Tibial nerve (tissue), 4 donors: ENCODE measurements at regions not wholly inside any gene's neighbourhood (a gene's known extent, or its start where the extent isn't known, plus 50 kb on each side); places are given as distances from the start of the nearest gene placed in this dataset.

Experiments
- DNase-seq, 2 donors: peaks; one replicate each; pipeline ENCODE4 v3.0.0-alpha.2; 2019; ENCODE audit warnings: low spot score in 2 of 2
- H3K27ac ChIP-seq, 4 donors: fragments of 200-600 bp; sonication (generic) in 3 of 4; one replicate each; pipeline ENCODE4 v1.5.1; 2017 to 2019; ENCODE audit warnings: mild to moderate bottlenecking in 1 of 4
- H3K27me3 ChIP-seq, 2 donors: fragments of 200-600 bp; sonication (generic) in 1 of 2; one replicate each; pipeline versions ENCODE4 v1.5.1 to v1.6.0; 2017 to 2019
- H3K36me3 ChIP-seq, 3 donors: fragments of 200-600 bp; sonication (generic); one replicate each; pipeline ENCODE4 v1.5.1; 2018 to 2019
- H3K4me1 ChIP-seq, 4 donors: fragments of 200-600 bp; sonication (generic) in 3 of 4; one replicate each; pipeline ENCODE4 v1.5.1; 2017 to 2019
- H3K4me3 ChIP-seq, 4 donors: fragments of 200-600 bp; sonication (generic) in 3 of 4; one replicate each; pipeline ENCODE4 v1.5.1; 2017 to 2019; ENCODE audit warnings: mild to moderate bottlenecking in 1 of 4, moderate library complexity in 1 of 4
- H3K9me3 ChIP-seq, 4 donors: fragments of 200-600 bp; sonication (generic) in 3 of 4; one replicate each; pipeline ENCODE4 v1.5.1; 2017 to 2019
- CTCF ChIP-seq, 5 experiments: fragments of 200-600 bp in 3 of 5; fragments of 450-650 bp in 2 of 5; sonication (generic) in 3 of 5; IDR thresholded peaks; one replicate each; pipeline ENCODE4 v1.5.1; 2016 to 2019; ENCODE audit warnings: antibody characterized with exemption in 5 of 5, mild to moderate bottlenecking in 3 of 5, moderate library complexity in 2 of 5
- EP300 ChIP-seq, 2 donors: sonication (generic); formaldehyde crosslinking; IDR thresholded peaks; one replicate each; pipeline ENCODE4 v1.6.1; 2017; ENCODE audit warnings: antibody characterized with exemption in 2 of 2, mild to moderate bottlenecking in 1 of 2
- POLR2A ChIP-seq, 2 donors: fragments of 450-650 bp; IDR thresholded peaks; one replicate each; pipeline ENCODE4 v1.6.1; 2017; ENCODE audit warnings: antibody characterized with exemption in 2 of 2, mild to moderate bottlenecking in 2 of 2, moderate library complexity in 2 of 2
- WGBS, 2 donors: methylation state at CpG; one replicate each; pipeline ENCODE4 v1.1.5; 2018; 5-methylcytosine and 5-hydroxymethylcytosine counted together

GRCh38 chr17:83174362-83175118 lies 95.1 kb downstream of the METRNL start:
- H3K27me3 ChIP-seq, result no peaks in the 10 kb centered on the region
- peak; percentile 30 to 49 for DNase-seq
- TF ChIP-seq CTCF (IDR thresholded peaks at IDR 0.05) (no peak), POLR2A (IDR thresholded peaks at IDR 0.05) (no peak), EP300 (IDR thresholded peaks at IDR 0.05) (no peak)
- no peaks in the 10 kb centered on the region for H3K9me3 ChIP-seq
- 65 to 74% methylated on average over 12 to 13 of the region's 13 CpGs for WGBS, 2 donors
- H3K4me3 ChIP-seq, result no peak overlapping the region
- no peak overlapping the region for H3K27ac ChIP-seq
- peaks cover 0 to 25% (median 4%) of the 10 kb centered on the region in 4 donors for H3K4me1 ChIP-seq
- no peaks in the 10 kb centered on the region for H3K36me3 ChIP-seq

GRCh38 chr17:83175119-83175821 lies 95.9 kb downstream of the METRNL start:
- H3K4me3 ChIP-seq, result no peak overlapping the region
- H3K4me1 ChIP-seq, result peaks cover 0 to 25% (median 4%) of the 10 kb centered on the region in 4 donors
- peak in 1 of 2 donors; percentile 7 for DNase-seq
- TF ChIP-seq CTCF (IDR thresholded peaks at IDR 0.05) (no peak), EP300 (IDR thresholded peaks at IDR 0.05) (no peak), POLR2A (IDR thresholded peaks at IDR 0.05) (no peak)
- H3K36me3 ChIP-seq, result no peaks in the 10 kb centered on the region
- H3K9me3 ChIP-seq, result no peaks in the 10 kb centered on the region
- H3K27ac ChIP-seq, result no peak overlapping the region
- no peaks in the 10 kb centered on the region for H3K27me3 ChIP-seq
- 79 to 82% methylated on average over 16 of the region's 16 CpGs for WGBS, 2 donors

DNA sequence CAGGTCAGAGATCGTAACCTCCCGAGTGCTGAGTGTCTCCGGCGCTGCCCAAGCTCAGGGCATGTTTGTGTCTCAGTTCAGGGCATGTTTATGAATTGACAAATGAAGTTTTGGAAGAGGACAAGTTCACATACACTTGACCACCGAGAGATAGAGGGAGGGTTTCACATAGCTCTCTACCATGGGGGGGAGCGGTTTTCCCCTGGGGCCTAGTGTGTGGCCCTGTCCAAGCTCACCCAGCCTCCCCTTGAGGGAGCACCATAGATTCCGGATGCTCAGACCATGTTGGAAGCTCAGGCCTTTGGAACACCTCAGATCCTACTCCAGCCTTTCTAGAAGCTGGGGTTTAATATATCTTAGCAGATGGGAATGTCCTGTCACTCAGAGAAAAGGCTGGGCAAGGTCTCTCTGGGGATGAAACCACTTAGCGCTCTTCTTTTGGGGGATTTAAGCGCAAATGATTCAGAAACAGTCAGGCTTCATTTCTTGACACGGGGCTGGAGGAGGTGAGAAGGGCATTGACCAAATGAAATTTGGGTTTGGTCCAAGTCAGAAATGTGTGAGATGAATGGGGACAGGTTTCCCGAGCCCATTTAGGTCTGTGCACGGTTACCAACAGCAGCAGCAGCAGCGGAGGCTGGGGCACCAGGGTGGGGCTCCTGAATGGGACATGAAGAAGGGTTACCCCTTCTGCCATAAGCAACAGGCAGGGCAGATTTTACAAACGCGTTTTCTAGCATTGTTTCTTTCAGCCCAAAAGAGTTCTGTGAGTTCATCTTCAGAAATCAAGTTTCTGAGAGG lies 96.6 kb downstream of the METRNL start:
- no peaks in the 10 kb centered on the region for H3K9me3 ChIP-seq
- no peak overlapping the region for H3K4me3 ChIP-seq
- H3K36me3 ChIP-seq, result no peaks in the 10 kb centered on the region
- peaks cover 0 to 25% (median 4%) of the 10 kb centered on the region in 4 donors for H3K4me1 ChIP-seq
- DNase-seq, result no peak
- TF ChIP-seq EP300 (IDR thresholded peaks at IDR 0.05), result no peak
- no peak for TF ChIP-seq CTCF (IDR thresholded peaks at IDR 0.05)
- no peak for TF ChIP-seq POLR2A (IDR thresholded peaks at IDR 0.05)
- 83 to 87% methylated on average over 13 to 15 of the region's 15 CpGs for WGBS, 2 donors
- H3K27ac ChIP-seq, result no peak overlapping the region
- H3K27me3 ChIP-seq, result no peaks in the 10 kb centered on the region

GRCh38 chr17:83176623-83177583 lies 97.5 kb downstream of the METRNL start:
- H3K36me3 ChIP-seq, result no peaks in the 10 kb centered on the region
- no peaks in the 10 kb centered on the region for H3K27me3 ChIP-seq
- no peak overlapping the region for H3K4me3 ChIP-seq
- peak in 1 of 2 donors; percentile 8 for DNase-seq
- WGBS, 2 donors, result 93 to 99% methylated on average over 15 to 22 of the region's 22 CpGs
- TF ChIP-seq POLR2A (IDR thresholded peaks at IDR 0.05) (no peak), CTCF (IDR thresholded peaks at IDR 0.05) (no peak), EP300 (IDR thresholded peaks at IDR 0.05) (no peak)
- H3K27ac ChIP-seq, result no peak overlapping the region
- H3K4me1 ChIP-seq, result peaks cover 0 to 25% (median 4%) of the 10 kb centered on the region in 4 donors
- no peaks in the 10 kb centered on the region for H3K9me3 ChIP-seq
